ENCODE measurements at regions not wholly inside any gene's neighbourhood (a gene's known extent, or its start where the extent isn't known, plus 50 kb on each side); places are given as distances from the start of the nearest gene placed in this dataset.

DNA sequence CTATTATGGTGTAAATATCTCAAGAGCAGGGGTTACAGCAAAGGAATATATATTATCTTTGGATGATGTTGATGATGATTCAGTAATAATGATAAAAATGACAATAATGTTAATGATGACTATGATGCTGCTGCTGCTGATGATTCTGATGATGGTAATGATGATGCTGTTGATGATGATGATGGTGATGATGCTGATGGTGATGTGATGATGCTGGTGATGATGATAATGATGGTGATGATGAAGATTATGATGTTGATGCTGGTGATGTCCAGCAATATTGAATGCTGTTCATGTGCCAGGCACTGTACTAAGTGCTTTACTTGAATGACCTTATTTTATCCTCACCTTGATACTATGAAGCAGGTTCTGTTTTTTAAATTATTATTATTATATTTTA is 226.0 kb upstream of the ANKH start:
- TF ChIP-seq, protein P1, sequence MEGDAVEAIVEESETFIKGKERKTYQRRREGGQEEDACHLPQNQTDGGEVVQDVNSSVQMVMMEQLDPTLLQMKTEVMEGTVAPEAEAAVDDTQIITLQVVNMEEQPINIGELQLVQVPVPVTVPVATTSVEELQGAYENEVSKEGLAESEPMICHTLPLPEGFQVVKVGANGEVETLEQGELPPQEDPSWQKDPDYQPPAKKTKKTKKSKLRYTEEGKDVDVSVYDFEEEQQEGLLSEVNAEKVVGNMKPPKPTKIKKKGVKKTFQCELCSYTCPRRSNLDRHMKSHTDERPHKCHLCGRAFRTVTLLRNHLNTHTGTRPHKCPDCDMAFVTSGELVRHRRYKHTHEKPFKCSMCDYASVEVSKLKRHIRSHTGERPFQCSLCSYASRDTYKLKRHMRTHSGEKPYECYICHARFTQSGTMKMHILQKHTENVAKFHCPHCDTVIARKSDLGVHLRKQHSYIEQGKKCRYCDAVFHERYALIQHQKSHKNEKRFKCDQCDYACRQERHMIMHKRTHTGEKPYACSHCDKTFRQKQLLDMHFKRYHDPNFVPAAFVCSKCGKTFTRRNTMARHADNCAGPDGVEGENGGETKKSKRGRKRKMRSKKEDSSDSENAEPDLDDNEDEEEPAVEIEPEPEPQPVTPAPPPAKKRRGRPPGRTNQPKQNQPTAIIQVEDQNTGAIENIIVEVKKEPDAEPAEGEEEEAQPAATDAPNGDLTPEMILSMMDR (IDR thresholded peaks at IDR 0.05): no peak
- TF ChIP-seq POLR2A (IDR thresholded peaks at IDR 0.05; ENCODE audit: low read depth): no peak
- no peak for TF ChIP-seq POLR2AphosphoS5 (IDR thresholded peaks at IDR 0.05)

Measured in esophagus muscularis mucosa (tissue), 3 donors.